Neural cell (in vitro differentiated cells): ENCODE measurements at regions not wholly inside any gene's neighbourhood (a gene's known extent, or its start where the extent isn't known, plus 50 kb on each side); places are given as distances from the start of the nearest gene placed in this dataset.

Experiments used
- CTCF ChIP-seq: fragments of 450-650 bp; IDR thresholded peaks from 2 replicates; pipeline ENCODE4 v1.5.1; 2014; ENCODE audit warnings: antibody characterized with exemption, mild to moderate bottlenecking, moderate library complexity; ENCODE audit not compliant: poor library complexity, severe bottlenecking
- EP300 ChIP-seq: fragments of 450-650 bp; conservative IDR thresholded peaks from 2 replicates; pipeline ENCODE4 v1.6.1; 2014; ENCODE audit warnings: antibody characterized with exemption, mild to moderate bottlenecking, moderate library complexity; ENCODE audit not compliant: poor library complexity, severe bottlenecking
- MXI1 ChIP-seq: fragments of 450-650 bp; conservative IDR thresholded peaks from 2 replicates; pipeline ENCODE4 v1.6.1; 2014; ENCODE audit warnings: antibody characterized with exemption, mild to moderate bottlenecking; ENCODE audit not compliant: poor library complexity, severe bottlenecking
- POLR2AphosphoS5 ChIP-seq: IDR thresholded peaks from 2 replicates; pipeline ENCODE4 v1.6.1; 2012
- RAD21 ChIP-seq: fragments of 450-650 bp; conservative IDR thresholded peaks from 2 replicates; pipeline ENCODE4 v1.6.1; 2014; ENCODE audit warnings: antibody characterized with exemption, mild to moderate bottlenecking, moderate library complexity
- REST ChIP-seq: IDR thresholded peaks from 2 replicates; pipeline ENCODE4 v1.6.1; 2012; ENCODE audit warnings: borderline replicate concordance

GRCh38 chr15:31590609-31591008 is 264.0 kb downstream of the KLF13 start:
- TF ChIP-seq CTCF (no peak), POLR2AphosphoS5 (no peak), EP300 (no peak), MXI1 (no peak), RAD21 (no peak), REST (no peak)
